ENCODE measurements at regions not wholly inside any gene's neighbourhood (a gene's known extent, or its start where the extent isn't known, plus 50 kb on each side); places are given as distances from the start of the nearest gene placed in this dataset.
"Not testable (repeated sequence)": the region's sequence is repeated elsewhere in the genome, so short reads cannot be mapped to it uniquely, and the experiment has no call there.

GRCh38 chr22:12384612-12385011 lies 3143.4 kb upstream of the OR11H1 start:
- H3K36me3 ChIP-seq (ENCODE audit: control insufficient read depth, low read depth, low read length); H3K4me1 ChIP-seq (ENCODE audit: control insufficient read depth, low read depth, low read length); H3K9ac ChIP-seq (ENCODE audit: low read length); H3K4me3 ChIP-seq (ENCODE audit: low read length); H3K27me3 ChIP-seq (ENCODE audit: control insufficient read depth, insufficient read depth, low read length); H3K27ac ChIP-seq (ENCODE audit: low read length): not testable (repeated sequence)
- peaks cover 74% of the 10 kb centered on the region for H3K9me3 ChIP-seq (ENCODE audit: control insufficient read depth, low read depth, low read length)

GRCh38 chr22:12388824-12389800 lies 3138.9 kb upstream of the OR11H1 start:
- not testable (repeated sequence) for H3K9ac ChIP-seq (ENCODE audit: low read length); H3K36me3 ChIP-seq (ENCODE audit: control insufficient read depth, low read depth, low read length); H3K27ac ChIP-seq (ENCODE audit: low read length); H3K27me3 ChIP-seq (ENCODE audit: control insufficient read depth, insufficient read depth, low read length); H3K4me3 ChIP-seq (ENCODE audit: low read length); H3K4me1 ChIP-seq (ENCODE audit: control insufficient read depth, low read depth, low read length)
- H3K9me3 ChIP-seq (ENCODE audit: control insufficient read depth, low read depth, low read length), result peaks cover 53% of the 10 kb centered on the region

GRCh38 chr22:12397270-12397669 lies 3130.7 kb upstream of the OR11H1 start:
- H3K27me3 ChIP-seq (ENCODE audit: control insufficient read depth, insufficient read depth, low read length); H3K4me3 ChIP-seq (ENCODE audit: low read length); H3K27ac ChIP-seq (ENCODE audit: low read length); H3K9ac ChIP-seq (ENCODE audit: low read length); H3K36me3 ChIP-seq (ENCODE audit: control insufficient read depth, low read depth, low read length); H3K4me1 ChIP-seq (ENCODE audit: control insufficient read depth, low read depth, low read length): not testable (repeated sequence)
- peaks cover 50% of the 10 kb centered on the region for H3K9me3 ChIP-seq (ENCODE audit: control insufficient read depth, low read depth, low read length)

- H3K9me3 ChIP-seq (ENCODE audit: control insufficient read depth, low read depth, low read length), result peaks cover 70% of the 10 kb centered on the region
- H3K27me3 ChIP-seq (ENCODE audit: control insufficient read depth, insufficient read depth, low read length); H3K9ac ChIP-seq (ENCODE audit: low read length); H3K4me3 ChIP-seq (ENCODE audit: low read length); H3K4me1 ChIP-seq (ENCODE audit: control insufficient read depth, low read depth, low read length); H3K36me3 ChIP-seq (ENCODE audit: control insufficient read depth, low read depth, low read length); H3K27ac ChIP-seq (ENCODE audit: low read length): not testable (repeated sequence)
Measured at GRCh38 chr22:12401942-12402341, 3126.1 kb upstream of the OR11H1 start.

- H3K27ac ChIP-seq (ENCODE audit: low read length); H3K4me3 ChIP-seq (ENCODE audit: low read length): not testable (repeated sequence)
- H3K9me3 ChIP-seq (ENCODE audit: control insufficient read depth, low read depth, low read length), result peaks cover 68% of the 10 kb centered on the region
Measured at GRCh38 chr22:12402531-12402930, 3125.5 kb upstream of the OR11H1 start.

GRCh38 chr22:12435890-12436289 lies 3092.1 kb upstream of the OR11H1 start:
- peaks cover 41% of the 10 kb centered on the region for H3K9me3 ChIP-seq (ENCODE audit: control insufficient read depth, low read depth, low read length)
- not testable (repeated sequence) for H3K9ac ChIP-seq (ENCODE audit: low read length); H3K4me3 ChIP-seq (ENCODE audit: low read length); H3K27ac ChIP-seq (ENCODE audit: low read length); H3K36me3 ChIP-seq (ENCODE audit: control insufficient read depth, low read depth, low read length); H3K27me3 ChIP-seq (ENCODE audit: control insufficient read depth, insufficient read depth, low read length); H3K4me1 ChIP-seq (ENCODE audit: control insufficient read depth, low read depth, low read length)

More at GRCh38 chr22:12402531-12402930, 3125.5 kb upstream of the OR11H1 start:
- H3K36me3 ChIP-seq (ENCODE audit: control insufficient read depth, low read depth, low read length); H3K4me1 ChIP-seq (ENCODE audit: control insufficient read depth, low read depth, low read length); H3K9ac ChIP-seq (ENCODE audit: low read length); H3K27me3 ChIP-seq (ENCODE audit: control insufficient read depth, insufficient read depth, low read length): not testable (repeated sequence)

Measured in iPS-18a (cell line).